22Rv1 (cell line): ENCODE measurements at regions not wholly inside any gene's neighbourhood (a gene's known extent, or its start where the extent isn't known, plus 50 kb on each side); places are given as distances from the start of the nearest gene placed in this dataset.

Experiments used
- H3K27ac ChIP-seq: fragments of 450-650 bp; 2 replicates; pipeline ENCODE4 v1.5.1; 2017
- ZFX ChIP-seq: fragments of 450-650 bp; IDR thresholded peaks from 2 replicates; pipeline ENCODE4 v1.6.1; 2017; ENCODE audit warnings: antibody characterized with exemption, borderline replicate concordance
- TF ChIP-seq, protein P1 (sequence below): fragments of 450-650 bp; IDR thresholded peaks from 2 replicates; pipeline ENCODE4 v1.5.1; 2017; ENCODE audit warnings: mild to moderate bottlenecking

DNA sequence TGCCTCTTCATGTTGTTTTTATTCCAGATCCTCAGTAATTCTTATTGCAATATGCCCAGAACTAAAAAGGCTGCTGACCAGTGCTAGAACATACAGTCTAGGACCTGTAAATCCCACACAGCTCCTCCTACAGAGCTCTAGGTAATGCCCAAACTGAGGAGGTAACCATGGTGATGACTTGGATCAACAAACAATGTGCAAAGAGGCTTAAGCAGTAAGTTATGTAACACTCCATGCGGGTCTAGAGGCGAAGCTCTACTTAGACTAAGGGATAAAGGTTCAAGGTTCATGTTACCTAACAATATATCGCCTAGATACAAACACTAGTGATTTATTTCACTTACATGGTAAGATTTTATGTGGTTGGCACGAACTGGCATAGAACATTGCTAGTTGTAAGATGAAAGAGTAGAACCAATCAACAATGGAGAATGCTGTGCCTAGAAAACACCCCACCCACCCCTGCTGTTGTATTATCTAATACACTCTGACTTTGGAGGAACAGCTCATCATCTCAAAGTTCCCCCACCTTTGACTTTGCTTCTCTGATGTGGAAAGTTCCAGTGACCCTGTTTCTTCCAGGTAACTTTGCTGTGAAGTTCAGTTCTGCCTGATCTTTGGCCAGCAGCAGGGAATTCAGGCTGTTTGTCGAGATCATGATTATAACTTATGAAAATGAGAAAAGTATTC is 242.4 kb downstream of the ALDH8A1 start:
- no peak overlapping the region for H3K27ac ChIP-seq
- no peak for TF ChIP-seq ZFX
- TF ChIP-seq, protein P1, sequence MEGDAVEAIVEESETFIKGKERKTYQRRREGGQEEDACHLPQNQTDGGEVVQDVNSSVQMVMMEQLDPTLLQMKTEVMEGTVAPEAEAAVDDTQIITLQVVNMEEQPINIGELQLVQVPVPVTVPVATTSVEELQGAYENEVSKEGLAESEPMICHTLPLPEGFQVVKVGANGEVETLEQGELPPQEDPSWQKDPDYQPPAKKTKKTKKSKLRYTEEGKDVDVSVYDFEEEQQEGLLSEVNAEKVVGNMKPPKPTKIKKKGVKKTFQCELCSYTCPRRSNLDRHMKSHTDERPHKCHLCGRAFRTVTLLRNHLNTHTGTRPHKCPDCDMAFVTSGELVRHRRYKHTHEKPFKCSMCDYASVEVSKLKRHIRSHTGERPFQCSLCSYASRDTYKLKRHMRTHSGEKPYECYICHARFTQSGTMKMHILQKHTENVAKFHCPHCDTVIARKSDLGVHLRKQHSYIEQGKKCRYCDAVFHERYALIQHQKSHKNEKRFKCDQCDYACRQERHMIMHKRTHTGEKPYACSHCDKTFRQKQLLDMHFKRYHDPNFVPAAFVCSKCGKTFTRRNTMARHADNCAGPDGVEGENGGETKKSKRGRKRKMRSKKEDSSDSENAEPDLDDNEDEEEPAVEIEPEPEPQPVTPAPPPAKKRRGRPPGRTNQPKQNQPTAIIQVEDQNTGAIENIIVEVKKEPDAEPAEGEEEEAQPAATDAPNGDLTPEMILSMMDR = no peak

DNA sequence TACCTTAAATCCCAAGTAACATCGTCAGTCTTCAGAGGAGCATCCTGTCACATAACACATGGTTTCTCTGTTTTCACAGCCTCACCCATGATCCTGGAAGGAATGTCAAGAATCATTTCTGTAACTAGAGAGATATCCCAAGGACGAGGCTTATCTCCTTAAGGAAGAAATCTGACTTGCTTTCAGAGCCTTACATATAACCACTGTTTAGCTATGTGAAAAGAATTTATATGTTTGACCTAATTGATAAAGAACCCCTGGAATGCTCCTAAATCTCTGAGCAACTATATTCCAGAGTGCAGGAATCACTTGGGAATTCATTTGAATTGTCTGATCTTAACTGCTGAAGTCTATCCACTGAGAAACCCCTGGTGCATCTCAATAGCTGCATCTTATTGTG is 243.1 kb downstream of the ALDH8A1 start:
- TF ChIP-seq, protein P1 = no peak
- no peak for TF ChIP-seq ZFX
- no peak overlapping the region for H3K27ac ChIP-seq

DNA sequence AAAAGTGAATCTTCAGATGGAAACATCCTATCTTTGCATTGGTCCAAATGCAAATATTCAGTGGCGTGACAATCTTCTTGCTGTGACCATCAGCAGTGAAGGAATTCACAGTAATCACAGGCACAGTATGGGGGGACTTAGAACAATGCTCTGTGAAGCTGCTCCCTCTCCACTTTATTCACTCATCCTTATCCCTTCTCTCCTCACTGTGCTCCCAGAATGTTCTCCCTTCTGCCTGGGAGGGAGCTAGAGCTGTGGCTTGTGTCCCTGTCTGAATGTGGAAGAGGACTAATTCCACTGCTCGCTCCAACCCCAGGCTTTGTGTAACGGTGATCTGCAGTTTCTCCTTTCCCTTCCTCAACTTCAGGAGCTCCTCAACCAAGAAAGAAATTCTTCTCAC is 243.7 kb downstream of the ALDH8A1 start:
- TF ChIP-seq, protein P1 = no peak
- no peak for TF ChIP-seq ZFX
- H3K27ac ChIP-seq = no peak overlapping the region

DNA sequence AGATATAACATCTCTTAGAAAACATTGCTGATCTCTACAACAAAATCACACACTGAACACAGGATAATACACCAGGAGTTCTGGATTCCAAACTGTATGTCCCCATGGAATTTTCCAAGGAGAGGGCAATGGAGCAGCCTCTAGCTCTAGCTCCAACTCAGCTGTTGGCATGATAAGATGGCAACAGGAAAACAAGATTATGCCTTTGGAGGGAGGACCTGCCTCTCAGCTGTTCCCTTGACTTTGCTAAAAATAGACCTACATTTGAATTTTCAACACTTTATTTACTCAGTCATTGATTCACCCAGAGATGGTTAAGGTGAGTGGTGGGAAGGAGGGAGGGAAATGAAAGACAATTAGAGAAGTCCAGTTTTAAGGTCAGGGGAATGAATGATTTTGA is 246.7 kb downstream of the ALDH8A1 start:
- TF ChIP-seq ZFX = no peak
- no peak overlapping the region for H3K27ac ChIP-seq

DNA sequence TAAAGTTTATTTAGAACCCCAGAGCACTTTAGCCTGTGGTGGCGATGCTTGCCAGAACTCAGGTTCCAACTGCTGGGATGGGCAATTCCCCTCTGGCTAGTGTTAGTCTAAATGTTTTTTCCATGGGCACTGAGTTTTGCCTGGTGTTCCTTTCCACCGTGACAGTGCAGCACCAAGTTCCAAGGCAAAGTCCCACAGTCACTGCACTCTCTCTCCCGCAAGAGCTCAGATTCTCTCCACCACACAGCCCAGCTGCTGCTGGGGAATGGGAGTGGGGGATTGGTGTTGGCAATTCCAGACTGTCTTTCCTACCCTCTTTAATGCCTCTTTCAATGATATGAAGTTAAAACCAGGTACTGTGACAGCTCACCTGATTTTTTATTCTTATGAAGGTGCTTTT is 247.6 kb downstream of the ALDH8A1 start:
- TF ChIP-seq, protein P1 = no peak
- TF ChIP-seq ZFX = no peak
- no peak overlapping the region for H3K27ac ChIP-seq

DNA sequence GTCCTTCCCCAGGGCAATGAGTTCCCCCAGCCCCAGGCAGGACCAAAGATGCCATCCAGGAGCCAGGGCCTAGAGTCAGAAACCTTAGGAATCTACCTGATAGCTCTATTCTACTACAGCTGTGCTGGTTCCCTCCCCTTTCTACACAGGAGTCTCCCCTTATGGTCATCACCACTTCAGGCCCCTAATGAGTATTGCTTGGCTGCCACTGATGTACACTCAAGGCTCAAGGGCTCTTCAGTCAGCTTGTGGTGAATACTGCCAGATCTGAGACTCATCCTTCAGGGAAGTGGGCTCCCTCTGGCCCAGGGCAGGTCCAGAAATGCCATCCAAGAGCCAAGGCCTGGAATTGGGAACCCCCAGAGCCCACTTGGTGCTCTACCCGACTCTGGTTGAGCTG is 248.6 kb downstream of the ALDH8A1 start:
- H3K27ac ChIP-seq = no peak overlapping the region
- TF ChIP-seq, protein P1 = no peak
- no peak for TF ChIP-seq ZFX

DNA sequence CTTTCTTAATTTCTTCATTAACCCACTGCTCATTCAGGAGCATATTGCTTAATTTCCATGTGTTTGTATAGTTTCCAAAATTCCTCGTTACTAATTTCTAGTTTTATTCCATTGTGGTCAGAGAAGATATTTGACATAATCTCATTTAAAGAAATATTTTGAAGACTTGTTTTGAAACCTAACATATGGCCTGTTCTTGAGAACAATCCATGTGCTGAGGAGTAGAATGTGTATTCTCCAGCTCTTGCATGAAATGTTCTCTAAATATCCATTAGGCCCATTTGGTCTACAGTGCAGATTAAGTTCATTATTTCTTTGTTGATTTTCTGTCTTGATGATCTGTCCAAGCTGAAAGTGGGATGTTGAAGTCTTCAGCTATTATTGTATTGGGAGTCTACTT is 251.7 kb downstream of the ALDH8A1 start:
- TF ChIP-seq, protein P1 = no peak
- no peak for TF ChIP-seq ZFX
- H3K27ac ChIP-seq = no peak overlapping the region

DNA sequence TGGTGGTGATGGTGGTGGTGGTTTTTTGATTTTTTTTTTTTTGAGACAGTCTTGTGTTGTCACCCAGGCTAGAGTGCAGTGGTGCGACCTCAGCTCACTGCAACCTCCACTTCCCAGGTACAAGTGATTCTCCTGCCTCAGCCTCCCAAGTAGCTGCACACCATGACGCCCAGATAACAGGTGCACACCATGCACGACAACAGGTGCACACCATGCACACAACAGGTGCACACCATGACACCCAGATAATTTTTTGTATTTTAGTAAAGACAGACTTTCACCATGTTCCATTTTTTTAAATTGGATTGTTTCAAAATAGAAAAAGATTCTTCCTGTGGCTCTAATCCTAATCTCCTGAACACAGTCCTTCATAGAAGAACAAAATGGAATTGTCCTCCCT is 257.9 kb downstream of the ALDH8A1 start:
- TF ChIP-seq, protein P1 = no peak
- no peak for TF ChIP-seq ZFX
- no peak overlapping the region for H3K27ac ChIP-seq
